ENCODE measurements at regions not wholly inside any gene's neighbourhood (a gene's known extent, or its start where the extent isn't known, plus 50 kb on each side); places are given as distances from the start of the nearest gene placed in this dataset.

DNA sequence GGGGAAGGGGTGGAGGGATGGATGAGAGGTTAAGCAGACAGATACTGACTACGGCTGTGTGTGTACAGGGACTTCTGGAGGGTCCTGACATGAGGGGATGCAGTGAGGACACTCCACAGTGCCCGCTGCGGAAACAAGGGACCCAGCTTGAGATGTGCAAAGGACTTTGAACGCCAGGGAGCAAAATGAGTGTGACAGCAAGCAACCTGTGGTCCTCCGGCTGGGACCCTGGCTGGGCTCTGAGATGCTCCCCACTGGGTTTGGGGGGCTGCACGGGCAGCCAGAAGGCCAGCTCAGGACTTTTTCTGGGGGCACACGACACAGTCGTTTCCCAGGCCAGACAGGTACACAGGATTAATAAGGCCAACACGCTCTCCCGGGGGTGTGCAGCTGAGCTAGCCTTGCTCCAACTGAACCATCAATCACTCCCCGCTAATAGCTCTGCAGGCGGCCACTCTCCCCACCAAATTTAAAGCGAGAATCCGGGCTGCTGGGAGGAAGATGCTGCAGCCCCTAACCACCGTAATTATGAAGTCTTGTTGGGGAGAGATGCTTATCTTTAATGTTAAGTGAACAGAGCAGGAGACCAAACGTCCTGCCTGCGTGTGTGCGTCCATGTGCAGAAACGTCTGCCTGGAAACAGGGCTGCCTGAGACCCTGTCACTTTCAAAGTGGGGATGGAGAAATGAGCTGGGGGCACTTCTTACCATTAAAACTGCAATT lies 51.6 kb upstream of the DLK1 start:
- in situ Hi-C loops (cut with MboI) (no loop called here), intact Hi-C loops (cut with micrococcal nuclease; ENCODE audit: unreplicated experiment) (no loop called here)
- ChIA-PET CTCF (no interaction called here), RAD21 (ENCODE audit: unreplicated experiment) (no interaction called here), POLR2A (no interaction called here), SMC1A (ENCODE audit: uncharacterized antibody, unreplicated experiment) (no interaction called here)
- Histone ChIP-seq H3K9ac (ENCODE audit: control insufficient read depth, insufficient read depth, low read length) (no peak overlapping the region), H3K27me3 (replicated peaks in 1 of 2; ENCODE audit: control insufficient read depth in 2 of 2, insufficient read depth in 2 of 2, low read length in 1 of 2) (peaks cover 0 to 3% of the 10 kb centered on the region in 2 experiments; a peak in 2 of 4 replicates), H3K9me3 (replicated peaks; ENCODE audit: control insufficient read depth, insufficient read depth, low read length) (no peaks in the 10 kb centered on the region), H3K27ac (ENCODE audit: control insufficient read depth, insufficient read depth) (no peak overlapping the region), H2AFZ (ENCODE audit: control insufficient read depth, low read depth, low read length) (no peak overlapping the region), H3K79me2 (ENCODE audit: control insufficient read depth, insufficient read depth, low read length) (no peaks in the 10 kb centered on the region), H3K4me2 (ENCODE audit: control insufficient read depth, insufficient read depth) (no peak overlapping the region), H3K4me1 (ENCODE audit: control insufficient read depth, insufficient read depth, low read length) (no peaks in the 10 kb centered on the region), H3K36me3 (ENCODE audit: control insufficient read depth in 2 of 2, insufficient read depth in 2 of 2, low read length in 1 of 2) (no peaks in the 10 kb centered on the region), H4K20me1 (ENCODE audit: control insufficient read depth, insufficient read depth) (no peaks in the 10 kb centered on the region), H3K4me3 (no peak overlapping the region)
- 33% methylated on average over 19 of the region's 19 CpGs for WGBS (ENCODE audit: insufficient coverage, insufficient replicate concordance, low lambda C conversion rate, missing lambda C conversion rate)
- BruUV-seq (replicated peaks) = no TSS peak
- FAIRE-seq = no peak
- no peak for ATAC-seq
- DNase-seq (ENCODE audit: low read depth, low spot score) = no peak
- TF ChIP-seq SUPT20H (IDR thresholded peaks at IDR 0.05; ENCODE audit: borderline replicate concordance, control insufficient read depth, low read depth, low read length) (no peak), KDM1A (IDR thresholded peaks at IDR 0.05; ENCODE audit: borderline replicate concordance) (no peak), RFX5 (IDR thresholded peaks at IDR 0.05; ENCODE audit: low read depth, low read length) (no peak), MYC (IDR thresholded peaks at IDR 0.05; ENCODE audit: insufficient read depth, insufficient read length, insufficient replicate concordance, low read length, severe bottlenecking) (no peak), FOXM1 (IDR thresholded peaks at IDR 0.05; ENCODE audit: low read depth, low read length) (no peak), RELA (IDR thresholded peaks at IDR 0.05; ENCODE audit: borderline replicate concordance, partially characterized antibody) (no peak), RAD21 (IDR thresholded peaks at IDR 0.05; ENCODE audit: insufficient read depth, low read depth, low read length) (no peak), NR2C1 (IDR thresholded peaks at IDR 0.05) (no peak), EP300 (IDR thresholded peaks at IDR 0.05; ENCODE audit: borderline replicate concordance in 1 of 2, control insufficient read depth in 1 of 2, low read depth in 2 of 2, low read length in 2 of 2) (no peak), CHD2 (IDR thresholded peaks at IDR 0.05; ENCODE audit: borderline replicate concordance, low read depth, low read length) (no peak), STAT3 (IDR thresholded peaks at IDR 0.05; ENCODE audit: low read depth, low read length) (no peak), CHD1 (IDR thresholded peaks at IDR 0.05; ENCODE audit: low read depth, low read length) (no peak)
- TF ChIP-seq, protein P1, sequence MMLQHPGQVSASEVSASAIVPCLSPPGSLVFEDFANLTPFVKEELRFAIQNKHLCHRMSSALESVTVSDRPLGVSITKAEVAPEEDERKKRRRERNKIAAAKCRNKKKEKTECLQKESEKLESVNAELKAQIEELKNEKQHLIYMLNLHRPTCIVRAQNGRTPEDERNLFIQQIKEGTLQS (IDR thresholded peaks at IDR 0.05; ENCODE audit: borderline replicate concordance, extremely low read depth, low read depth, low read length) = no peak
- TF ChIP-seq, protein P2, sequence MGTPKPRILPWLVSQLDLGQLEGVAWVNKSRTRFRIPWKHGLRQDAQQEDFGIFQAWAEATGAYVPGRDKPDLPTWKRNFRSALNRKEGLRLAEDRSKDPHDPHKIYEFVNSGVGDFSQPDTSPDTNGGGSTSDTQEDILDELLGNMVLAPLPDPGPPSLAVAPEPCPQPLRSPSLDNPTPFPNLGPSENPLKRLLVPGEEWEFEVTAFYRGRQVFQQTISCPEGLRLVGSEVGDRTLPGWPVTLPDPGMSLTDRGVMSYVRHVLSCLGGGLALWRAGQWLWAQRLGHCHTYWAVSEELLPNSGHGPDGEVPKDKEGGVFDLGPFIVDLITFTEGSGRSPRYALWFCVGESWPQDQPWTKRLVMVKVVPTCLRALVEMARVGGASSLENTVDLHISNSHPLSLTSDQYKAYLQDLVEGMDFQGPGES (IDR thresholded peaks at IDR 0.05) = no peak
- TF ChIP-seq, protein P3, sequence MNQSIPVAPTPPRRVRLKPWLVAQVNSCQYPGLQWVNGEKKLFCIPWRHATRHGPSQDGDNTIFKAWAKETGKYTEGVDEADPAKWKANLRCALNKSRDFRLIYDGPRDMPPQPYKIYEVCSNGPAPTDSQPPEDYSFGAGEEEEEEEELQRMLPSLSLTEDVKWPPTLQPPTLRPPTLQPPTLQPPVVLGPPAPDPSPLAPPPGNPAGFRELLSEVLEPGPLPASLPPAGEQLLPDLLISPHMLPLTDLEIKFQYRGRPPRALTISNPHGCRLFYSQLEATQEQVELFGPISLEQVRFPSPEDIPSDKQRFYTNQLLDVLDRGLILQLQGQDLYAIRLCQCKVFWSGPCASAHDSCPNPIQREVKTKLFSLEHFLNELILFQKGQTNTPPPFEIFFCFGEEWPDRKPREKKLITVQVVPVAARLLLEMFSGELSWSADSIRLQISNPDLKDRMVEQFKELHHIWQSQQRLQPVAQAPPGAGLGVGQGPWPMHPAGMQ (IDR thresholded peaks at IDR 0.05; ENCODE audit: borderline replicate concordance) = no peak
- TF ChIP-seq, protein P4, sequence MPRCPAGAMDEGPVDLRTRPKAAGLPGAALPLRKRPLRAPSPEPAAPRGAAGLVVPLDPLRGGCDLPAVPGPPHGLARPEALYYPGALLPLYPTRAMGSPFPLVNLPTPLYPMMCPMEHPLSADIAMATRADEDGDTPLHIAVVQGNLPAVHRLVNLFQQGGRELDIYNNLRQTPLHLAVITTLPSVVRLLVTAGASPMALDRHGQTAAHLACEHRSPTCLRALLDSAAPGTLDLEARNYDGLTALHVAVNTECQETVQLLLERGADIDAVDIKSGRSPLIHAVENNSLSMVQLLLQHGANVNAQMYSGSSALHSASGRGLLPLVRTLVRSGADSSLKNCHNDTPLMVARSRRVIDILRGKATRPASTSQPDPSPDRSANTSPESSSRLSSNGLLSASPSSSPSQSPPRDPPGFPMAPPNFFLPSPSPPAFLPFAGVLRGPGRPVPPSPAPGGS (IDR thresholded peaks at IDR 0.05; ENCODE audit: borderline replicate concordance, insufficient read depth, low read depth, low read length, poor library complexity, severe bottlenecking) = no peak
